ENCODE measurements at regions not wholly inside any gene's neighbourhood (a gene's known extent, or its start where the extent isn't known, plus 50 kb on each side); places are given as distances from the start of the nearest gene placed in this dataset.

- intact Hi-C loops (cut with micrococcal nuclease) = no loop called here
- peaks cover 4% of the 10 kb centered on the region in 2 donors for H3K4me1 ChIP-seq (ENCODE audit: control insufficient read depth in 2 of 2, insufficient read depth in 2 of 2, low read length in 2 of 2)
- H3K27me3 ChIP-seq (replicated peaks in 1 of 4; ENCODE audit: control extremely low read depth in 1 of 4, control insufficient read depth in 3 of 4, insufficient read depth in 4 of 4, low read length in 3 of 4) = no peaks in the 10 kb centered on the region
- no peak for ATAC-seq (ENCODE audit: low read depth)
- H4K20me1 ChIP-seq (ENCODE audit: control insufficient read depth, insufficient read depth, low read length, poor library complexity, severe bottlenecking) = no peaks in the 10 kb centered on the region
- no peak overlapping the region for H3K4me3 ChIP-seq (ENCODE audit: control extremely low read depth in 1 of 5, extremely low read depth in 1 of 5, insufficient read depth in 1 of 5, low read depth in 2 of 5, low read length in 4 of 5)
- no peak overlapping the region for H3K4me3 Mint-ChIP-seq
- peaks cover 6% of the 10 kb centered on the region for H3K4me1 Mint-ChIP-seq
- H3K36me3 ChIP-seq (replicated peaks in 1 of 2; ENCODE audit: control extremely low read depth in 1 of 2, control insufficient read depth in 1 of 2, extremely low read depth in 1 of 2, insufficient read depth in 2 of 2, low read length in 1 of 2) = no peaks in the 10 kb centered on the region
- H3K27ac ChIP-seq (ENCODE audit: low read length in 2 of 2) = no peak overlapping the region
- DNase-seq = no peak
- ChIA-PET CTCF (no interaction called here), POLR2A (no interaction called here)
- H3K27ac Mint-ChIP-seq = no peak overlapping the region
- H2AFZ ChIP-seq (ENCODE audit: insufficient read depth, low read depth, low read length, poor library complexity, severe bottlenecking) = no peak overlapping the region
- no peaks in the 10 kb centered on the region for H3K27me3 Mint-ChIP-seq
- no peaks in the 10 kb centered on the region for H3K79me2 ChIP-seq (ENCODE audit: control insufficient read depth, insufficient read depth, low read length)
- no peaks in the 10 kb centered on the region for H3K9me3 Mint-ChIP-seq (ENCODE audit: insufficient read depth)
- no peaks in the 10 kb centered on the region for H3K9me3 ChIP-seq (ENCODE audit: control extremely low read depth in 1 of 3, control insufficient read depth in 2 of 3, insufficient read depth in 1 of 3, low read length in 2 of 3)
- TF ChIP-seq EZH2 (IDR thresholded peaks at IDR 0.05; ENCODE audit: borderline replicate concordance, insufficient read depth, low read depth, low read length, poor library complexity, severe bottlenecking) (no peak), CTCF (IDR thresholded peaks at IDR 0.05) (no peak)
- H3K9ac ChIP-seq (ENCODE audit: low read length) = no peak overlapping the region
- no CpG with 5 or more reads among the region's 3 CpGs for WGBS (ENCODE audit: insufficient coverage)
- no peak overlapping the region for H3K4me2 ChIP-seq (replicated peaks; ENCODE audit: low read depth, low read length, poor library complexity, severe bottlenecking)
Observed at GRCh38 chr6:135575629-135576028, 78.1 kb upstream of the AHI1 start.

- CTCF ChIA-PET = no interaction called here
- POLR2A ChIA-PET = no interaction called here
- H3K27me3 Mint-ChIP-seq = no peaks in the 10 kb centered on the region
Observed at GRCh38 chr6:135576055-135576454, 78.5 kb upstream of the AHI1 start.

More at GRCh38 chr6:135576055-135576454, 78.5 kb upstream of the AHI1 start:
- intact Hi-C loops (cut with micrococcal nuclease) = no loop called here
- Histone ChIP-seq H2AFZ (ENCODE audit: insufficient read depth, low read depth, low read length, poor library complexity, severe bottlenecking) (no peak overlapping the region), H3K27me3 (replicated peaks in 1 of 4; ENCODE audit: control extremely low read depth in 1 of 4, control insufficient read depth in 3 of 4, insufficient read depth in 4 of 4, low read length in 3 of 4) (no peaks in the 10 kb centered on the region), H3K79me2 (ENCODE audit: control insufficient read depth, insufficient read depth, low read length) (no peaks in the 10 kb centered on the region), H4K20me1 (ENCODE audit: control insufficient read depth, insufficient read depth, low read length, poor library complexity, severe bottlenecking) (no peaks in the 10 kb centered on the region), H3K27ac (ENCODE audit: low read length in 2 of 2) (no peak overlapping the region), H3K4me1 (ENCODE audit: control insufficient read depth in 2 of 2, insufficient read depth in 2 of 2, low read length in 2 of 2) (peaks cover 4% of the 10 kb centered on the region in 2 donors), H3K9ac (ENCODE audit: low read length) (no peak overlapping the region), H3K4me3 (ENCODE audit: control extremely low read depth in 1 of 5, extremely low read depth in 1 of 5, insufficient read depth in 1 of 5, low read depth in 2 of 5, low read length in 4 of 5) (no peak overlapping the region), H3K9me3 (ENCODE audit: control extremely low read depth in 1 of 3, control insufficient read depth in 2 of 3, insufficient read depth in 1 of 3, low read length in 2 of 3) (no peaks in the 10 kb centered on the region), H3K4me2 (replicated peaks; ENCODE audit: low read depth, low read length, poor library complexity, severe bottlenecking) (no peak overlapping the region), H3K36me3 (replicated peaks in 1 of 2; ENCODE audit: control extremely low read depth in 1 of 2, control insufficient read depth in 1 of 2, extremely low read depth in 1 of 2, insufficient read depth in 2 of 2, low read length in 1 of 2) (no peaks in the 10 kb centered on the region)
- WGBS (ENCODE audit: insufficient coverage) = 89% methylated on average over 1 of the region's 1 CpG
- no peaks in the 10 kb centered on the region for H3K9me3 Mint-ChIP-seq (ENCODE audit: insufficient read depth)
- ATAC-seq (ENCODE audit: low read depth) (no peak), DNase-seq (no peak)
- no peak overlapping the region for H3K27ac Mint-ChIP-seq
- TF ChIP-seq CTCF (IDR thresholded peaks at IDR 0.05) (no peak), EZH2 (IDR thresholded peaks at IDR 0.05; ENCODE audit: borderline replicate concordance, insufficient read depth, low read depth, low read length, poor library complexity, severe bottlenecking) (no peak)
- H3K4me1 Mint-ChIP-seq = peaks cover 6% of the 10 kb centered on the region
- H3K4me3 Mint-ChIP-seq = no peak overlapping the region

All from B cell (primary cell).